HepG2 (cell line): ENCODE measurements at regions not wholly inside any gene's neighbourhood (a gene's known extent, or its start where the extent isn't known, plus 50 kb on each side); places are given as distances from the start of the nearest gene placed in this dataset.

Experiments
- ATAC-seq: fragments of 200-7000 bp; cut with Tn5 transposase; 3 replicates; pipeline ENCODE4 v1.9.1; 2020; ENCODE audit warnings: mild to moderate bottlenecking, moderate library complexity
- BruUV-seq: library from RNA; stranded (reverse); fragments of 400-500 nt; replicated peaks from 2 replicates; lab custom pipeline; 2021; lab: Mats Ljungman, UMichigan
- CTCF ChIA-PET: fragments of 300-600 bp; formaldehyde crosslinking; extraction: SDS; loops from one replicate; lab custom pipeline; 2021; ENCODE audit warnings: low total read pairs, inconsistent platforms, low intra/inter-chr PET ratio; lab: Yijun Ruan, JAX
- POLR2A ChIA-PET: fragments of 350-600 bp; sonication (Branson Sonifier 250); formaldehyde crosslinking; loops from one replicate; lab custom pipeline; 2020; ENCODE audit warnings: antibody characterized with exemption, inconsistent platforms; lab: Yijun Ruan, JAX
- DNase-seq: peaks from one replicate; pipeline ENCODE4 v3.0.0-alpha.2; 2015; ENCODE audit warnings: low spot score
- FAIRE-seq: peaks from 3 replicates; lab custom pipeline; 2011; peaks lifted over from hg19 to GRCh38; lab: Jason Lieb, UNC
- H2AFZ ChIP-seq: one replicate; pipeline ENCODE4 v1.6.1; 2011; ENCODE audit warnings: low read length, inconsistent platforms
- H3K27ac ChIP-seq: fragments of 300-600 bp; 3 replicates; pipeline ENCODE4 v1.8.0; 2011; ENCODE audit warnings: mixed run types, mild to moderate bottlenecking, mixed read lengths, low read length, inconsistent platforms; ENCODE audit not compliant: insufficient read depth; ENCODE audit errors: extremely low read length
- H3K27me3 ChIP-seq, 2 experiments: fragments of 200-600 bp in 1 of 2; 2 replicates in 1 of 2; 3 replicates in 1 of 2; pipeline versions ENCODE4 v1.6.0 to v1.8.0; 2011; ENCODE audit warnings: low read length in 2 of 2, mild to moderate bottlenecking in 2 of 2, moderate library complexity in 2 of 2, inconsistent platforms in 1 of 2; ENCODE audit not compliant: insufficient read depth in 2 of 2, control insufficient read depth in 1 of 2
- H3K36me3 ChIP-seq, 2 experiments: fragments of 200-600 bp in 1 of 2; replicated peaks in 1 of 2; 2 replicates in 1 of 2; 3 replicates in 1 of 2; pipeline versions ENCODE4 v1.5.1 to v1.8.0; 2011; ENCODE audit warnings: low read length in 2 of 2, inconsistent platforms in 1 of 2; ENCODE audit not compliant: insufficient read depth in 2 of 2, control insufficient read depth in 1 of 2
- H3K4me1 ChIP-seq: 2 replicates; pipeline ENCODE4 v1.5.1; 2012; ENCODE audit warnings: low read length, inconsistent platforms; ENCODE audit not compliant: insufficient read depth
- H3K4me2 ChIP-seq: 2 replicates; pipeline ENCODE4 v1.6.0; 2011; ENCODE audit warnings: low read depth, low read length, inconsistent platforms
- H3K4me3 ChIP-seq, 3 experiments: fragments of 200-600 bp in 1 of 3; sonication (generic), shearing (Covaris generic) in 1 of 3; replicated peaks in 1 of 3; 2 replicates each; pipeline ENCODE4 v1.5.1; 2011 to 2016; ENCODE audit warnings: low read length in 3 of 3, inconsistent platforms in 2 of 3, low read depth in 2 of 3, mild to moderate bottlenecking in 2 of 3, control low read depth in 1 of 3, mixed read lengths in 1 of 3; ENCODE audit not compliant: insufficient read depth in 1 of 3
- H3K79me2 ChIP-seq: one replicate; pipeline ENCODE4 v1.6.1; 2011; ENCODE audit warnings: low read length, inconsistent platforms; ENCODE audit not compliant: insufficient read depth
- H3K9ac ChIP-seq: 2 replicates; pipeline ENCODE4 v1.6.0; 2011; ENCODE audit warnings: mild to moderate bottlenecking, low read depth, low read length, inconsistent platforms; ENCODE audit not compliant: insufficient read depth
- H3K9me3 ChIP-seq: 2 replicates; pipeline ENCODE4 v1.5.1; 2012; ENCODE audit warnings: mild to moderate bottlenecking, low read length
- H4K20me1 ChIP-seq: 2 replicates; pipeline ENCODE4 v1.6.0; 2011; ENCODE audit warnings: inconsistent platforms, mild to moderate bottlenecking, low read length, moderate library complexity; ENCODE audit not compliant: insufficient read depth
- NRL ChIP-seq: sonication (generic); formaldehyde crosslinking; IDR thresholded peaks from 2 replicates; pipeline ENCODE4 v1.5.0; 2020; ENCODE audit warnings: missing genetic modification reagents, mild to moderate bottlenecking, moderate library complexity, borderline replicate concordance
- SP140L ChIP-seq: sonication (generic); formaldehyde crosslinking; IDR thresholded peaks from 2 replicates; pipeline ENCODE4 v1.4.0; 2020; ENCODE audit warnings: missing genetic modification reagents, borderline replicate concordance
- WGBS: methylation state at CpG from one replicate; pipeline ENCODE4 v1.1.6; 2017; ENCODE audit warnings: low lambda C conversion rate; 5-methylcytosine and 5-hydroxymethylcytosine counted together
- in situ Hi-C: cut with HindIII; loops from 2 replicates; pipeline ENCODE4 v1.10.0; 2017; ENCODE audit warnings: low pct_unique_long_range_greater_than_20kb; ENCODE audit not compliant: extremely low pct_ligation_motif_present
- intact Hi-C: fragments of 100-400 bp; cut with micrococcal nuclease; formaldehyde crosslinking; loops from one replicate; pipeline ENCODE4 v1.10.0; 2022; ENCODE audit not compliant: unreplicated experiment
- TF ChIP-seq, protein P1 (sequence below): sonication (generic); formaldehyde crosslinking; IDR thresholded peaks from 2 replicates; pipeline ENCODE4 v1.4.0; 2020; ENCODE audit warnings: low read depth, mild to moderate bottlenecking, missing genetic modification reagents
- TF ChIP-seq, protein P2 (sequence below): sonication (generic); formaldehyde crosslinking; IDR thresholded peaks from 2 replicates; pipeline ENCODE4 v1.5.1; 2020; ENCODE audit warnings: missing genetic modification reagents, mild to moderate bottlenecking, borderline replicate concordance
- TF ChIP-seq, protein P3 (sequence below): sonication (generic); formaldehyde crosslinking; IDR thresholded peaks from 2 replicates; pipeline ENCODE4 v1.4.0; 2020; ENCODE audit warnings: missing genetic modification reagents
- TF ChIP-seq, protein P4 (sequence below): sonication (generic); formaldehyde crosslinking; IDR thresholded peaks from 2 replicates; pipeline ENCODE4 v1.8.1; 2023; ENCODE audit warnings: mild to moderate bottlenecking, missing genetic modification reagents
- TF ChIP-seq, protein P5 (sequence below): sonication (generic); formaldehyde crosslinking; IDR thresholded peaks from 2 replicates; pipeline ENCODE4 v1.5.0; 2020; ENCODE audit warnings: missing genetic modification reagents

DNA sequence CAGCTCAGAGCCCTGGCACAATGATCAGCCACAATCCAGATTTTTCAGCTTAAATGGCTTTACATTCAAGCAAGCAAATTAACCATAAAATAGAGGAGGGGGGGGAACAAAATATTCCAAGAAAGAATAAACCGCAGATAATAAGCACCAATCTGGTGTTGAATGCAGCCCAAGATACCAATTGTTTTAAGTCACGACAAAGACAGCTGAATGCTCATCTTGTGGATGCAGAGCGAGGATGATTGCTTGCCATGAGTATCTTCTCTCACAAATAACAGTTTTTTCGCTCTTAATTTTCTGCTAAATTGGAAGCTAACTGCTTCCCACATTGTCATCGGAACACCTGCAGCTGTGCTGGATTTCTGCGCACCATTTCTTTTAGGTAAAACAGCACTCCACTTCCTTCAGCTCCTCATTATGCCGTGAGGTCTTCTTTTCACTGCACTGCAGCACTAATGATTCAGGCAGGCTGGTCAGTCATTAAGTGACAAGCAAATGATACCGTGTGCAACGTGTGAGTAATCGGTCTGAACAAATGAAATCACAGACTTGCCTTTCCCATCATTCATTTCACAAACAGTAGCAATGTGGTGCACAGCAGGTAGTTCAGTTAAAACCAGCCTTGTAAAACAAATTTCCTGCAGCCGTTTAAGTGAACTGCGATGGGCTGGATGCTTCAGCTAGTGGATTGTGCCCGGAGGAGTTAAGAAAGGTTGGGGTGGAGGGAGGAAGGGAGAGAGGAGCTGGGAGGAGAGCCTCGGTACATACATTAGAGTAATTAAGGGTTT is 106.4 kb upstream of the CDCA7L start:
- TF ChIP-seq, protein P1, sequence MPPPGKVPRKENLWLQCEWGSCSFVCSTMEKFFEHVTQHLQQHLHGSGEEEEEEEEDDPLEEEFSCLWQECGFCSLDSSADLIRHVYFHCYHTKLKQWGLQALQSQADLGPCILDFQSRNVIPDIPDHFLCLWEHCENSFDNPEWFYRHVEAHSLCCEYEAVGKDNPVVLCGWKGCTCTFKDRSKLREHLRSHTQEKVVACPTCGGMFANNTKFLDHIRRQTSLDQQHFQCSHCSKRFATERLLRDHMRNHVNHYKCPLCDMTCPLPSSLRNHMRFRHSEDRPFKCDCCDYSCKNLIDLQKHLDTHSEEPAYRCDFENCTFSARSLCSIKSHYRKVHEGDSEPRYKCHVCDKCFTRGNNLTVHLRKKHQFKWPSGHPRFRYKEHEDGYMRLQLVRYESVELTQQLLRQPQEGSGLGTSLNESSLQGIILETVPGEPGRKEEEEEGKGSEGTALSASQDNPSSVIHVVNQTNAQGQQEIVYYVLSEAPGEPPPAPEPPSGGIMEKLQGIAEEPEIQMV (CRISPR knock-in tag) = no peak
- TF ChIP-seq, protein P2, sequence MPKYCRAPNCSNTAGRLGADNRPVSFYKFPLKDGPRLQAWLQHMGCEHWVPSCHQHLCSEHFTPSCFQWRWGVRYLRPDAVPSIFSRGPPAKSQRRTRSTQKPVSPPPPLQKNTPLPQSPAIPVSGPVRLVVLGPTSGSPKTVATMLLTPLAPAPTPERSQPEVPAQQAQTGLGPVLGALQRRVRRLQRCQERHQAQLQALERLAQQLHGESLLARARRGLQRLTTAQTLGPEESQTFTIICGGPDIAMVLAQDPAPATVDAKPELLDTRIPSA (CRISPR knock-in tag) = no peak
- TF ChIP-seq, protein P3, sequence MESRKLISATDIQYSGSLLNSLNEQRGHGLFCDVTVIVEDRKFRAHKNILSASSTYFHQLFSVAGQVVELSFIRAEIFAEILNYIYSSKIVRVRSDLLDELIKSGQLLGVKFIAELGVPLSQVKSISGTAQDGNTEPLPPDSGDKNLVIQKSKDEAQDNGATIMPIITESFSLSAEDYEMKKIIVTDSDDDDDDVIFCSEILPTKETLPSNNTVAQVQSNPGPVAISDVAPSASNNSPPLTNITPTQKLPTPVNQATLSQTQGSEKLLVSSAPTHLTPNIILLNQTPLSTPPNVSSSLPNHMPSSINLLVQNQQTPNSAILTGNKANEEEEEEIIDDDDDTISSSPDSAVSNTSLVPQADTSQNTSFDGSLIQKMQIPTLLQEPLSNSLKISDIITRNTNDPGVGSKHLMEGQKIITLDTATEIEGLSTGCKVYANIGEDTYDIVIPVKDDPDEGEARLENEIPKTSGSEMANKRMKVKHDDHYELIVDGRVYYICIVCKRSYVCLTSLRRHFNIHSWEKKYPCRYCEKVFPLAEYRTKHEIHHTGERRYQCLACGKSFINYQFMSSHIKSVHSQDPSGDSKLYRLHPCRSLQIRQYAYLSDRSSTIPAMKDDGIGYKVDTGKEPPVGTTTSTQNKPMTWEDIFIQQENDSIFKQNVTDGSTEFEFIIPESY (CRISPR knock-in tag) = no peak
- TF ChIP-seq NRL (CRISPR knock-in tag) (no peak), SP140L (CRISPR knock-in tag) (no peak)
- TF ChIP-seq, protein P4, sequence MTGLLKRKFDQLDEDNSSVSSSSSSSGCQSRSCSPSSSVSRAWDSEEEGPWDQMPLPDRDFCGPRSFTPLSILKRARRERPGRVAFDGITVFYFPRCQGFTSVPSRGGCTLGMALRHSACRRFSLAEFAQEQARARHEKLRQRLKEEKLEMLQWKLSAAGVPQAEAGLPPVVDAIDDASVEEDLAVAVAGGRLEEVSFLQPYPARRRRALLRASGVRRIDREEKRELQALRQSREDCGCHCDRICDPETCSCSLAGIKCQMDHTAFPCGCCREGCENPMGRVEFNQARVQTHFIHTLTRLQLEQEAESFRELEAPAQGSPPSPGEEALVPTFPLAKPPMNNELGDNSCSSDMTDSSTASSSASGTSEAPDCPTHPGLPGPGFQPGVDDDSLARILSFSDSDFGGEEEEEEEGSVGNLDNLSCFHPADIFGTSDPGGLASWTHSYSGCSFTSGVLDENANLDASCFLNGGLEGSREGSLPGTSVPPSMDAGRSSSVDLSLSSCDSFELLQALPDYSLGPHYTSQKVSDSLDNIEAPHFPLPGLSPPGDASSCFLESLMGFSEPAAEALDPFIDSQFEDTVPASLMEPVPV (CRISPR knock-in tag) = no peak
- TF ChIP-seq, protein P5, sequence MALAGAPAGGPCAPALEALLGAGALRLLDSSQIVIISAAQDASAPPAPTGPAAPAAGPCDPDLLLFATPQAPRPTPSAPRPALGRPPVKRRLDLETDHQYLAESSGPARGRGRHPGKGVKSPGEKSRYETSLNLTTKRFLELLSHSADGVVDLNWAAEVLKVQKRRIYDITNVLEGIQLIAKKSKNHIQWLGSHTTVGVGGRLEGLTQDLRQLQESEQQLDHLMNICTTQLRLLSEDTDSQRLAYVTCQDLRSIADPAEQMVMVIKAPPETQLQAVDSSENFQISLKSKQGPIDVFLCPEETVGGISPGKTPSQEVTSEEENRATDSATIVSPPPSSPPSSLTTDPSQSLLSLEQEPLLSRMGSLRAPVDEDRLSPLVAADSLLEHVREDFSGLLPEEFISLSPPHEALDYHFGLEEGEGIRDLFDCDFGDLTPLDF (CRISPR knock-in tag) = no peak
- TF ChIP-seq, all 625 proteins: peak for 0

More for the DNA sequence above, 106.4 kb upstream of the CDCA7L start:
- whole genome bisulfite sequencing = 24% methylated on average over 14 of the region's 14 CpGs
- no peak overlapping the region for H3K4me3 ChIP-seq
- in situ Hi-C loops (no loop called here), intact Hi-C loops (no loop called here)
- ATAC-seq = no peak
- BruUV-seq = no TSS peak
- no peaks in the 10 kb centered on the region for H3K79me2 ChIP-seq
- H3K36me3 ChIP-seq = no peaks in the 10 kb centered on the region
- CTCF ChIA-PET = no interaction called here
- POLR2A ChIA-PET = no interaction called here
- no peak for DNase-seq
- H2AFZ ChIP-seq = no peak overlapping the region
- no peak overlapping the region for H3K27ac ChIP-seq
- FAIRE-seq = no peak
- H3K4me1 ChIP-seq = no peaks in the 10 kb centered on the region
- H3K9me3 ChIP-seq = no peaks in the 10 kb centered on the region
- no peak overlapping the region for H3K4me2 ChIP-seq
- H3K9ac ChIP-seq = no peak overlapping the region
- peaks cover 0 to 35% of the 10 kb centered on the region in 2 experiments; a peak in 2 of 5 replicates for H3K27me3 ChIP-seq
- H4K20me1 ChIP-seq = no peaks in the 10 kb centered on the region
